Activated CD8-positive, alpha-beta memory T cell treated with anti-CD3 and anti-CD28 coated beads, Interleukin-2, amount 10 ng/mL, durations not matched to agents 7 days and 5 days (primary cell): ENCODE measurements at regions not wholly inside any gene's neighbourhood (a gene's known extent, or its start where the extent isn't known, plus 50 kb on each side); places are given as distances from the start of the nearest gene placed in this dataset.

Source experiments
- ATAC-seq: fragments of 150-1000 bp; cut with Tn5 transposase; one replicate; pipeline ENCODE4 v1.10.0; 2021; ENCODE audit warnings: moderate library complexity
- CTCF ChIA-PET: fragments of 350-600 bp; sonication (Branson Sonifier 250); formaldehyde crosslinking; loops from one replicate; lab custom pipeline; 2021; ENCODE audit warnings: antibody characterized with exemption; lab: Charles Lee
- DNase-seq: peaks from one replicate; pipeline ENCODE4 v3.0.0-alpha.2; 2020
- H3K27ac Mint-ChIP-seq: one replicate; pipeline ENCODE4 v1.8.0; 2021; ENCODE audit warnings: mild to moderate bottlenecking, mixed read lengths
- H3K27me3 Mint-ChIP-seq: one replicate; pipeline ENCODE4 v1.8.0; 2021; ENCODE audit warnings: mixed read lengths
- H3K36me3 Mint-ChIP-seq: one replicate; pipeline ENCODE4 v1.8.0; 2021; ENCODE audit warnings: mild to moderate bottlenecking, mixed read lengths
- H3K4me1 Mint-ChIP-seq: one replicate; pipeline ENCODE4 v1.8.0; 2021; ENCODE audit warnings: mixed read lengths
- H3K4me3 Mint-ChIP-seq: one replicate; pipeline ENCODE4 v1.8.0; 2021; ENCODE audit warnings: mild to moderate bottlenecking, moderate library complexity, mixed read lengths
- H3K9me3 Mint-ChIP-seq: one replicate; pipeline ENCODE4 v1.8.0; 2022; ENCODE audit warnings: low read depth, mixed read lengths

DNA sequence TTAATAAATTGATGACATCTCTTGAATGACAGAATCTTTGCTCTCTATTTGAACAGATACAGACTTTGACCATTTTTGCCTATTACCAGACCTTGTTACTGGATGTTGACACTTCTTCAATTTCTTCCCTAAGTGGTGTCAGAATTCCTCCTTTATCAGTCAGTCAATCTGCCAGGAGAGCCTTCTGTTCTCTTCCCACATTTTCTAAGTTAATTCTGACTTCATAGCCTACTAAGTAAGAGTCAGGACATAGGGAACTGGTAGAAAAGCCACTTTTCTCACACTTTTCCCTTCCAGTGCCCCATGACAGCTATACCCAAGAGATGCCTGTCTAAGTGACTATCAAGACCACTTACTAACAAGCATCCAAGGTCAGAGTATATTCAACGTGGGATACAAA is 1187.5 kb upstream of the NXPH2 start:
- H3K4me1 Mint-ChIP-seq: no peaks in the 10 kb centered on the region
- no peak for ATAC-seq
- peaks cover 10% of the 10 kb centered on the region for H3K9me3 Mint-ChIP-seq
- no peak overlapping the region for H3K27ac Mint-ChIP-seq
- DNase-seq: no peak
- H3K27me3 Mint-ChIP-seq: no peaks in the 10 kb centered on the region
- CTCF ChIA-PET: no interaction called here
- H3K4me3 Mint-ChIP-seq: no peak overlapping the region
- no peaks in the 10 kb centered on the region for H3K36me3 Mint-ChIP-seq

DNA sequence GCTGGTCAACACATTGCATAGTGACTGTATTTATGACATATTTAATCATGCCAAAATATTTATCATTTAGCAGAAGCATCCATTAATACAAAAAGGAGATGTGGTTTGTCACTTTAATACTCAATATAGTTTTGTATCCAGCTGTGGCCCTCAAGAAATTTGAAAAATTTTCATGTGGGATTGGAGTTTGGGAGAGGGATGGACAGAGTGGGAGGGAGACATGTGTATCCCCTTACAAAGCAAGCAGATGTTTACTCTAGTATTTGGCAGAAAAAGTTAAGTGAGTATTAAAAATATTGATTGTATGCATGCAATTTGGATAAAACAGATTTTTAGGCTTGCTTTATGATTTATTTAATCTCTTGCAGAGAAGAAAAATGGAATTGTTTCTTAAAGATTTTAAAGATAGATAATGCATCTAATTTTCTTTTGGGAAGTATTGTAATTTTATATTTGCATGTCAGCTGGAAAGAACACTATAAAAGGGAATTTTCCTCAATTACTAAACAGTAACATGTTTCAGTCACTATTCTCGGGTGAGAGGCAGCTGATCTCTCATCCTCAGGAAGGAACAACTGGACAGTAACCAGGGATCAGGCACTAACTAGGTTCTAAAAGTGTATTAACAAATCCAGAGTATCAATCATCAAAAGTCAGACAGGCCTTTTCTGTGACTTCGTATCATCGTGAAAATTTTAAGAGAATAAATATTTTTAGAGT is 1184.7 kb upstream of the NXPH2 start:
- Mint-ChIP-seq H3K4me1 (no peaks in the 10 kb centered on the region), H3K27ac (no peak overlapping the region), H3K36me3 (no peaks in the 10 kb centered on the region), H3K4me3 (no peak overlapping the region), H3K27me3 (no peaks in the 10 kb centered on the region), H3K9me3 (peaks cover 11% of the 10 kb centered on the region)
- ATAC-seq (no peak), DNase-seq (no peak)
- CTCF ChIA-PET: no interaction called here

- DNase-seq (no peak), ATAC-seq (no peak)
- Mint-ChIP-seq H3K4me3 (no peak overlapping the region), H3K36me3 (no peaks in the 10 kb centered on the region), H3K27me3 (no peaks in the 10 kb centered on the region), H3K27ac (no peak overlapping the region), H3K9me3 (peaks cover 11% of the 10 kb centered on the region), H3K4me1 (no peaks in the 10 kb centered on the region)
- CTCF ChIA-PET: no interaction called here
Measured at GRCh38 chr2:139963863-139964355, 1183.7 kb upstream of the NXPH2 start.

- no peaks in the 10 kb centered on the region for H3K4me1 Mint-ChIP-seq
- CTCF ChIA-PET: no interaction called here
- peaks cover 15% of the 10 kb centered on the region for H3K9me3 Mint-ChIP-seq
- no peak overlapping the region for H3K27ac Mint-ChIP-seq
- H3K4me3 Mint-ChIP-seq: no peak overlapping the region
- no peaks in the 10 kb centered on the region for H3K36me3 Mint-ChIP-seq
- no peaks in the 10 kb centered on the region for H3K27me3 Mint-ChIP-seq
- ATAC-seq (no peak), DNase-seq (no peak)
Measured at GRCh38 chr2:139949242-139949972, 1169.2 kb upstream of the NXPH2 start.

GRCh38 chr2:139946690-139947089 is 1166.5 kb upstream of the NXPH2 start:
- no peak overlapping the region for H3K27ac Mint-ChIP-seq
- H3K9me3 Mint-ChIP-seq: peaks cover 17% of the 10 kb centered on the region
- no peak for DNase-seq
- CTCF ChIA-PET: no interaction called here
- no peak overlapping the region for H3K4me3 Mint-ChIP-seq
- H3K4me1 Mint-ChIP-seq: no peaks in the 10 kb centered on the region
- ATAC-seq: no peak
- no peaks in the 10 kb centered on the region for H3K36me3 Mint-ChIP-seq
- no peaks in the 10 kb centered on the region for H3K27me3 Mint-ChIP-seq

- Mint-ChIP-seq H3K4me3 (no peak overlapping the region), H3K27ac (no peak overlapping the region), H3K36me3 (no peaks in the 10 kb centered on the region), H3K4me1 (no peaks in the 10 kb centered on the region), H3K9me3 (peaks cover 10% of the 10 kb centered on the region), H3K27me3 (no peaks in the 10 kb centered on the region)
- no peak for DNase-seq
- CTCF ChIA-PET: no interaction called here
- no peak for ATAC-seq
Measured at GRCh38 chr2:139940686-139941085, 1160.5 kb upstream of the NXPH2 start.

- Mint-ChIP-seq H3K27ac (no peak overlapping the region), H3K27me3 (no peaks in the 10 kb centered on the region), H3K4me1 (no peaks in the 10 kb centered on the region), H3K9me3 (no peaks in the 10 kb centered on the region), H3K4me3 (no peak overlapping the region), H3K36me3 (no peaks in the 10 kb centered on the region)
- DNase-seq (no peak), ATAC-seq (no peak)
- CTCF ChIA-PET: no interaction called here
Measured at GRCh38 chr2:139925903-139926302, 1145.7 kb upstream of the NXPH2 start.

GRCh38 chr2:139924070-139924469 is 1143.9 kb upstream of the NXPH2 start:
- no peaks in the 10 kb centered on the region for H3K36me3 Mint-ChIP-seq
- no peaks in the 10 kb centered on the region for H3K4me1 Mint-ChIP-seq
- CTCF ChIA-PET: no interaction called here
- no peak overlapping the region for H3K4me3 Mint-ChIP-seq
- ATAC-seq (no peak), DNase-seq (no peak)
- peaks cover 5% of the 10 kb centered on the region for H3K9me3 Mint-ChIP-seq
- no peaks in the 10 kb centered on the region for H3K27me3 Mint-ChIP-seq
- no peak overlapping the region for H3K27ac Mint-ChIP-seq

DNA sequence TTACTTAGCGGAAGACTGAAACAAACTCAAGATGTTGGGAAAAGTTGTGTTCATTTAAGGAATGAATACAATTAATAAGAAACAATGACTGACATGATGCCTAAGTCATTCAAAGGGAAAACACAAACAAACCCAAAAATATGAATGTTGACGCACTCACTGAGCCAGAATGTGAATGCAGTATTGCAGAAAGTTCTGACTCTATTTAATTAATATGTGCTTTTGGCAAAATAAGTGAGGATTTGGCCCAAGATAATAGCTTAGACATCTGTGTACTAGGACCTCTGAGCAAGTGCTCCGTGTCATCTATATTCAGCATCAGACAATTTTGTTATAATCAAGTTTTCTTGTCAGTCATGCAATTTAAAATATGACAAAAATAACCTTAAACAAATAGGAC is 1138.8 kb upstream of the NXPH2 start:
- Mint-ChIP-seq H3K9me3 (peaks cover 12% of the 10 kb centered on the region), H3K36me3 (no peaks in the 10 kb centered on the region), H3K27ac (no peak overlapping the region), H3K4me1 (no peaks in the 10 kb centered on the region), H3K27me3 (no peaks in the 10 kb centered on the region), H3K4me3 (no peak overlapping the region)
- ATAC-seq (no peak), DNase-seq (no peak)
- CTCF ChIA-PET: no interaction called here

- CTCF ChIA-PET: no interaction called here
- ATAC-seq: no peak
- H3K4me1 Mint-ChIP-seq: no peaks in the 10 kb centered on the region
- no peak for DNase-seq
- no peaks in the 10 kb centered on the region for H3K27me3 Mint-ChIP-seq
- H3K4me3 Mint-ChIP-seq: no peak overlapping the region
- no peak overlapping the region for H3K27ac Mint-ChIP-seq
- H3K36me3 Mint-ChIP-seq: no peaks in the 10 kb centered on the region
- H3K9me3 Mint-ChIP-seq: peaks cover 12% of the 10 kb centered on the region
Measured at GRCh38 chr2:139917690-139918384, 1137.6 kb upstream of the NXPH2 start.

- no peaks in the 10 kb centered on the region for H3K4me1 Mint-ChIP-seq
- DNase-seq: no peak
- CTCF ChIA-PET: no interaction called here
- no peak for ATAC-seq
- H3K27ac Mint-ChIP-seq: no peak overlapping the region
- no peak overlapping the region for H3K4me3 Mint-ChIP-seq
- peaks cover 15% of the 10 kb centered on the region for H3K9me3 Mint-ChIP-seq
- no peaks in the 10 kb centered on the region for H3K36me3 Mint-ChIP-seq
- H3K27me3 Mint-ChIP-seq: no peaks in the 10 kb centered on the region
Measured at GRCh38 chr2:139916822-139917221, 1136.6 kb upstream of the NXPH2 start.

DNA sequence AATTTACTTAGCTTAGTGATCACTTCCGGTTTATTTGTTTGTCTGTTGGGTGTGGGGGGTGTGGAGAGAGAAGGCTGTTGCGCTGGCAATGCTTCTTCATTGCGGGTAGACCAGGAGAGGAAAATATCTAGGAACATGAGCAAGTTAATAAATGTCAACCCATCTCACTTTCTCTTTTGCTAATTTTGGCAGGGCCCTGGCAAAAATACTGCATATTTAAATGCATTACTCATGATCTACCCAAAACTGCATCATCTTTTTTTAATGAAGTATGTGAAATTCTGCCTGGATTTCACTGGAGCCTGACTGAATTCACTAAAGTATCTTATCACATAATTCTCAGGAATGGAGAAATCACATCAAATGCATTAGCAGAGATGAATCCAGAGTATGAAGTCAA is 1131.0 kb upstream of the NXPH2 start:
- peaks cover 10% of the 10 kb centered on the region for H3K9me3 Mint-ChIP-seq

DNA sequence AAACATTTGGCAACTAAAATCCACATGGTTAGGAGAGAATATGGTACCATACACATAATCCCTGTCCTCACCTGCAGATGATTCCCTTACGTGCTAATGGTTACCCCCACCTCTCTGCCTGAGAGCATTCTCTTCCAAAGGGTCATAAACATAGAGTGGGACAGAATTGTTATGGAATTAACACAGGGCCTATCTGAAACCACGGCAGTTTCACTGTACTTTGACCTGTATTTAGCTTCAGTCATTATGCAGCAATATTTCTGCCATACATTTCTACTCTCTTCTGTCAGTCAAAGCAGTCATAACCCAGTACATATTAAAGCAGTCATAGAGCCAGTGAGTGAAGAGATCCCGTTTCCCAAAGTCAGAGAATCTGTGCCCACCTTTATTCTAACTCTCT is 1128.9 kb upstream of the NXPH2 start:
- H3K27me3 Mint-ChIP-seq: no peaks in the 10 kb centered on the region
- ATAC-seq (no peak), DNase-seq (no peak)
- H3K36me3 Mint-ChIP-seq: no peaks in the 10 kb centered on the region
- H3K9me3 Mint-ChIP-seq: peaks cover 10% of the 10 kb centered on the region
- H3K4me1 Mint-ChIP-seq: no peaks in the 10 kb centered on the region
- no peak overlapping the region for H3K4me3 Mint-ChIP-seq
- CTCF ChIA-PET: no interaction called here
- no peak overlapping the region for H3K27ac Mint-ChIP-seq

More for the DNA sequence above, 1131.0 kb upstream of the NXPH2 start:
- CTCF ChIA-PET: no interaction called here
- no peak for ATAC-seq
- Mint-ChIP-seq H3K4me3 (no peak overlapping the region), H3K27me3 (no peaks in the 10 kb centered on the region), H3K27ac (no peak overlapping the region), H3K4me1 (no peaks in the 10 kb centered on the region), H3K36me3 (no peaks in the 10 kb centered on the region)
- no peak for DNase-seq

DNA sequence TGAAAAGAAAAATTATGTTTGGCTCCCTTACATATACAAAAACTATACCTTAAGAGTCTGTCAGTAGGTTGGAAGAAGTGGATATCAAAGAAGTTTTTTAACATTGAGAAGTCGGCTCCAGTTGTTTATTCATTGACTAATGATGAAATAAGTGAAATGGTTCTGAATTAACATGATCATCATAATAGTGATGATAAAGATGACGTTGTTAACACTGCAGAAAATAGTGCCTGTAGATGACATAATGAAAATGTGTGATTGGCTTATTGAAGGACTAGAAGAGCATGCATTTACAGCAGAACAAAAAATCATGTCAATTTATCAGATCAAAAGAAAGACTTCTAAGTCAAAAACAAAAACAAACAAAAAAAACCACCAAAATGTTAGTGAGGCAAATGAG is 1125.4 kb upstream of the NXPH2 start:
- CTCF ChIA-PET: no interaction called here
- Mint-ChIP-seq H3K4me1 (no peaks in the 10 kb centered on the region), H3K36me3 (no peaks in the 10 kb centered on the region), H3K27ac (no peak overlapping the region), H3K9me3 (peaks cover 9% of the 10 kb centered on the region), H3K4me3 (no peak overlapping the region), H3K27me3 (no peaks in the 10 kb centered on the region)
- DNase-seq (no peak), ATAC-seq (no peak)
